WI38 (cell line): ENCODE measurements at regions not wholly inside any gene's neighbourhood (a gene's known extent, or its start where the extent isn't known, plus 50 kb on each side); places are given as distances from the start of the nearest gene placed in this dataset.

Source experiments
- H3K4me3 ChIP-seq: 2 replicates; pipeline ENCODE4 v1.5.1; 2011; ENCODE audit warnings: low read depth, mild to moderate bottlenecking, control low read depth, low read length
- TF ChIP-seq, protein P1 (sequence below): IDR thresholded peaks from 2 replicates; pipeline ENCODE4 v1.5.1; 2012; ENCODE audit warnings: low read depth, mild to moderate bottlenecking, control low read depth, low read length

DNA sequence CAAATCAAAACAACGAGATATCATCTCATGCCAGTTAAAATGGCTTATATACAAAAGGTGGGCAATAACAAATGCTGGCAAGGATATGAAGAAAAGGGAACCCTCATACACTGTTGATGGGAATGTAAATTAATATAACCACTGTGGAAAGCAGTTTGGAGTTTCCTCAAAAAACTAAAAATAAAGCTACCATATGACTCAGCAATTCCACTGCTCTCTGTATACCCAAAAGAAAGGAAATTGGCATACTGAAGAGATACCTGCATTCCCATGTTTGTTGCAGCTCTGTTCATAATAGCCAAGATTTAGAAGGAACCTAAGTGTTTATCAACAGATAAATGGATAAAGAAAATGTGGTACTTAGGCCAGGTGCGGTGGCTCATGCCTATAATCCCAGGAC is 124.8 kb downstream of the MSTN start:
- H3K4me3 ChIP-seq = no peak overlapping the region
- TF ChIP-seq, protein P1, sequence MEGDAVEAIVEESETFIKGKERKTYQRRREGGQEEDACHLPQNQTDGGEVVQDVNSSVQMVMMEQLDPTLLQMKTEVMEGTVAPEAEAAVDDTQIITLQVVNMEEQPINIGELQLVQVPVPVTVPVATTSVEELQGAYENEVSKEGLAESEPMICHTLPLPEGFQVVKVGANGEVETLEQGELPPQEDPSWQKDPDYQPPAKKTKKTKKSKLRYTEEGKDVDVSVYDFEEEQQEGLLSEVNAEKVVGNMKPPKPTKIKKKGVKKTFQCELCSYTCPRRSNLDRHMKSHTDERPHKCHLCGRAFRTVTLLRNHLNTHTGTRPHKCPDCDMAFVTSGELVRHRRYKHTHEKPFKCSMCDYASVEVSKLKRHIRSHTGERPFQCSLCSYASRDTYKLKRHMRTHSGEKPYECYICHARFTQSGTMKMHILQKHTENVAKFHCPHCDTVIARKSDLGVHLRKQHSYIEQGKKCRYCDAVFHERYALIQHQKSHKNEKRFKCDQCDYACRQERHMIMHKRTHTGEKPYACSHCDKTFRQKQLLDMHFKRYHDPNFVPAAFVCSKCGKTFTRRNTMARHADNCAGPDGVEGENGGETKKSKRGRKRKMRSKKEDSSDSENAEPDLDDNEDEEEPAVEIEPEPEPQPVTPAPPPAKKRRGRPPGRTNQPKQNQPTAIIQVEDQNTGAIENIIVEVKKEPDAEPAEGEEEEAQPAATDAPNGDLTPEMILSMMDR = no peak

DNA sequence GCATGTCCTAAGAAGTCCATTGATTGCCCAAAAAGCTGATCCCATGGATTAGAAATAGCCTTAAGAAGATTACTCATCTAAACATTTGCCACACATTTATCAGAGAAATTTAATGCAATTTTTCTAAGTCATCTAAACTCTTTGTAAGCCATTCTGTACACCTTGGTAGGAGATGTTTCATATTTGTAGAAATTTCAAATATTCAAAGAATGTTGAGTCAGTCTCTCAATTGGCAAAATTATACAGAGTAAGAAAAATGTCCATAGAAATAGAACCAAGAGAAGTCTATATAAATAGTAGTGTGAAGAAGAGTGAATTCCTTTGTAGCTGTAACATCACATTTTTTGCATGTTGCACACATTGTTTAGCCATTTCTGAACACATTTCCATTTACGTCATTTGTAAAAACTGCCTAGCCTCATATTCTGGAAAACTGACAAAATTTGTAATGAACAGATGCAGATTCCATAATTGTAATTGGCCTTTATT is 128.6 kb downstream of the MSTN start:
- TF ChIP-seq, protein P1 = no peak

DNA sequence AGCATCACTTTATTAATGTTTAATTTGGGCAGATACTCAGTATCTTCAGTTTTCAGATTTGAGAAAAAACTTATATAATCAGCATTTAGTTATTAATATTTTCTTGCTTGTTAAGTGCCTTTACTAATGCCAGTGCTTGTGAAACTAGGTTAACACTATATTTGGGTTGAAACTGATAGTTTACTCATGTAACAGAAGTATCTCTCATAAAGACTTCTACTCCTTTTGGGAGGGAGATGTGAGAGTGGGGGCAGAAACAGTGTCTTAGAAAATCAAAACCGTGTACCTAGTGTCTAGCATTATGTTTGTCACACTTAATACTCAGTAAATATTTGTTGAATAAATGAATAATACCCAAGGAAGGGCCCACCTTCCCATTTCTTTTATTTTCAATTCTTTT is 129.5 kb downstream of the MSTN start:
- no peak overlapping the region for H3K4me3 ChIP-seq
- TF ChIP-seq, protein P1 = no peak

More for the DNA sequence above, 128.6 kb downstream of the MSTN start:
- H3K4me3 ChIP-seq = no peak overlapping the region

DNA sequence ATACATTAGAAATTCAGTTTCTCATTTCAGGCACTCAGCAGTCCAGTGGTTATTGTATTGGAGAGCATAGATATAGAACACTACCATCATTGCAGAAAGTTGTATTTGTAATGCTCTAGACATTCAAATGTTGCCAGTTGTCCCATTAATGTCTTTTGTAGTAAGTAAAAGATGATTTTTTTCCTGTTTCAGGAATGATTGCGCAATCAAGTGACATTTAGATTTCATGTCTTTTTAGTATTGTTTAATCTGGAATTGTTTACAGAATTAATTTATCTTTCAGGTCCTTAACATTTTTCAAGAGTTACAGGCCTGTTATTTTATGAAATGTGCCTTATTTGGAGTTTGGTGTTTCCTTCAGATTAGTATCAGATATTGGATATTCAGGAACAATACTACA is 134.7 kb downstream of the MSTN start:
- H3K4me3 ChIP-seq = no peak overlapping the region
- TF ChIP-seq, protein P1 = no peak
